ENCODE measurements at regions not wholly inside any gene's neighbourhood (a gene's known extent, or its start where the extent isn't known, plus 50 kb on each side); places are given as distances from the start of the nearest gene placed in this dataset.

- no peaks in the 10 kb centered on the region for H3K36me3 ChIP-seq (ENCODE audit: control insufficient read depth, insufficient read depth, low read length)
- no peak for TF ChIP-seq CTCF (IDR thresholded peaks at IDR 0.05; ENCODE audit: insufficient read depth, low read length, poor library complexity, severe bottlenecking)
- H3K27me3 ChIP-seq (replicated peaks; ENCODE audit: control insufficient read depth, insufficient read depth, low read length): no peaks in the 10 kb centered on the region
- no peak overlapping the region for H3K4me3 ChIP-seq (replicated peaks; ENCODE audit: low read depth, low read length)
- no peak for DNase-seq (ENCODE audit: extremely low read depth, insufficient read length)
Observed at GRCh38 chr10:109774121-109774440, 149.2 kb downstream of the XPNPEP1 start.

GRCh38 chr10:109773288-109774120, 149.8 kb downstream of the XPNPEP1 start:
- TF ChIP-seq CTCF (IDR thresholded peaks at IDR 0.05; ENCODE audit: insufficient read depth, low read length, poor library complexity, severe bottlenecking): peak; percentile 60
- Histone ChIP-seq H3K27me3 (replicated peaks; ENCODE audit: control insufficient read depth, insufficient read depth, low read length) (no peaks in the 10 kb centered on the region), H3K36me3 (ENCODE audit: control insufficient read depth, insufficient read depth, low read length) (no peaks in the 10 kb centered on the region), H3K4me3 (replicated peaks; ENCODE audit: low read depth, low read length) (no peak overlapping the region)
- no peak for DNase-seq (ENCODE audit: extremely low read depth, insufficient read length)

GRCh38 chr10:109770663-109771062, 152.6 kb downstream of the XPNPEP1 start:
- Histone ChIP-seq H3K27me3 (replicated peaks; ENCODE audit: control insufficient read depth, insufficient read depth, low read length) (no peaks in the 10 kb centered on the region), H3K36me3 (ENCODE audit: control insufficient read depth, insufficient read depth, low read length) (no peaks in the 10 kb centered on the region), H3K4me3 (replicated peaks; ENCODE audit: low read depth, low read length) (no peak overlapping the region)
- no peak for TF ChIP-seq CTCF (IDR thresholded peaks at IDR 0.05; ENCODE audit: insufficient read depth, low read length, poor library complexity, severe bottlenecking)
- DNase-seq (ENCODE audit: extremely low read depth, insufficient read length): no peak

GRCh38 chr10:109769966-109770365, 153.3 kb downstream of the XPNPEP1 start:
- no peak for DNase-seq (ENCODE audit: extremely low read depth, insufficient read length)
- Histone ChIP-seq H3K27me3 (replicated peaks; ENCODE audit: control insufficient read depth, insufficient read depth, low read length) (no peaks in the 10 kb centered on the region), H3K4me3 (replicated peaks; ENCODE audit: low read depth, low read length) (no peak overlapping the region), H3K36me3 (ENCODE audit: control insufficient read depth, insufficient read depth, low read length) (no peaks in the 10 kb centered on the region)
- TF ChIP-seq CTCF (IDR thresholded peaks at IDR 0.05; ENCODE audit: insufficient read depth, low read length, poor library complexity, severe bottlenecking): no peak

GRCh38 chr10:109765838-109766237, 157.5 kb downstream of the XPNPEP1 start:
- H3K27me3 ChIP-seq (replicated peaks; ENCODE audit: control insufficient read depth, insufficient read depth, low read length): no peaks in the 10 kb centered on the region
- no peak for DNase-seq (ENCODE audit: extremely low read depth, insufficient read length)
- H3K36me3 ChIP-seq (ENCODE audit: control insufficient read depth, insufficient read depth, low read length): no peaks in the 10 kb centered on the region
- no peak for TF ChIP-seq CTCF (IDR thresholded peaks at IDR 0.05; ENCODE audit: insufficient read depth, low read length, poor library complexity, severe bottlenecking)
- no peak overlapping the region for H3K4me3 ChIP-seq (replicated peaks; ENCODE audit: low read depth, low read length)

GRCh38 chr10:109762555-109762954, 160.8 kb downstream of the XPNPEP1 start:
- H3K4me3 ChIP-seq (replicated peaks; ENCODE audit: low read depth, low read length): no peak overlapping the region
- DNase-seq (ENCODE audit: extremely low read depth, insufficient read length): no peak
- TF ChIP-seq CTCF (IDR thresholded peaks at IDR 0.05; ENCODE audit: insufficient read depth, low read length, poor library complexity, severe bottlenecking): no peak
- no peaks in the 10 kb centered on the region for H3K27me3 ChIP-seq (replicated peaks; ENCODE audit: control insufficient read depth, insufficient read depth, low read length)
- H3K36me3 ChIP-seq (ENCODE audit: control insufficient read depth, insufficient read depth, low read length): no peaks in the 10 kb centered on the region

Measured in GM06990 (cell line).